Vagina (tissue), 2 donors: ENCODE measurements at regions not wholly inside any gene's neighbourhood (a gene's known extent, or its start where the extent isn't known, plus 50 kb on each side); places are given as distances from the start of the nearest gene placed in this dataset.

ENCODE experiments used
- DNase-seq, 2 donors: peaks; one replicate each; pipeline ENCODE4 v3.0.0-alpha.2; 2017; ENCODE audit errors: extremely low spot score in 2 of 2
- H3K27ac ChIP-seq: fragments of 200-600 bp; sonication (generic); one replicate; pipeline ENCODE4 v1.5.1; 2019
- H3K27me3 ChIP-seq: fragments of 200-600 bp; sonication (generic); one replicate; pipeline ENCODE4 v1.5.1; 2019
- H3K36me3 ChIP-seq, 2 donors: fragments of 200-600 bp; sonication (generic); one replicate each; pipeline ENCODE4 v1.5.1; 2017 to 2019
- H3K4me1 ChIP-seq: fragments of 200-600 bp; sonication (generic); one replicate; pipeline ENCODE4 v1.5.1; 2019
- H3K4me3 ChIP-seq, 2 donors: fragments of 200-600 bp; sonication (generic); 1 replicate in 1 of 2; 2 replicates in 1 of 2; pipeline ENCODE4 v1.5.1; 2016 to 2019
- H3K9me3 ChIP-seq: fragments of 200-600 bp; sonication (generic); one replicate; pipeline ENCODE4 v1.5.1; 2019
- POLR2A ChIP-seq, 2 donors: fragments of 450-650 bp; IDR thresholded peaks; one replicate each; pipeline ENCODE4 v1.6.1; 2017; ENCODE audit warnings: antibody characterized with exemption in 2 of 2, mild to moderate bottlenecking in 2 of 2, moderate library complexity in 2 of 2
- POLR2AphosphoS5 ChIP-seq, 2 donors: sonication (generic); formaldehyde crosslinking; IDR thresholded peaks; one replicate each; pipeline ENCODE4 v1.9.0; 2017; ENCODE audit warnings: antibody characterized with exemption in 2 of 2, mild to moderate bottlenecking in 2 of 2, low read depth in 1 of 2; ENCODE audit not compliant: insufficient read depth in 1 of 2
- intact Hi-C: fragments of 100-400 bp; cut with DNase I; formaldehyde crosslinking; loops from one replicate; pipeline ENCODE4 v1.15.1; 2023
- TF ChIP-seq, protein P1 (sequence below), 3 experiments: fragments of 450-650 bp in 2 of 3; fragments of 200-600 bp in 1 of 3; sonication (generic) in 1 of 3; IDR thresholded peaks; one replicate each; pipeline ENCODE4 v1.5.1; 2017 to 2019; ENCODE audit warnings: antibody characterized with exemption in 3 of 3, mild to moderate bottlenecking in 2 of 3, moderate library complexity in 2 of 3

DNA sequence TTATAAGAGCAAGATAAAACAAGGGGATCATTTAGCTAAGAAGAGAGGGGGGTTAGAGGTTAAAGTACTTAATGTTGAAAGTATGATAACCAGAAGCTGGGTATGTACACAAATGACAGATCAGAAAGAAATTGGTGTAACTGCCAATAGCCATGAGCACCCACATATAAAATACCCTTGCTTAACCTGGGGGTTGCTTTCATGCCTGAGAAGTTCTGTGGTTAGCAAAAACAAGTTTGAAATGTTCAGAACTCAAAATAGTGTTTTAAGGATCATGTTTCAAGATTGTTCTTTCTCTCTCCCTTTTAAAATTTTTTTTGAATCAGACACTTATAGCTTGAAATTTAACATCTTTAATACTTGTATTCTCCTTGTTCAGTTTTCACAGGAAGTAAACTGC, 321.4 kb upstream of the GBE1 start:
- no peaks in the 10 kb centered on the region for H3K36me3 ChIP-seq
- intact Hi-C loops = no loop called here
- no peak overlapping the region for H3K4me3 ChIP-seq
- no peak overlapping the region for H3K27ac ChIP-seq
- DNase-seq = no peak
- TF ChIP-seq, protein P1, sequence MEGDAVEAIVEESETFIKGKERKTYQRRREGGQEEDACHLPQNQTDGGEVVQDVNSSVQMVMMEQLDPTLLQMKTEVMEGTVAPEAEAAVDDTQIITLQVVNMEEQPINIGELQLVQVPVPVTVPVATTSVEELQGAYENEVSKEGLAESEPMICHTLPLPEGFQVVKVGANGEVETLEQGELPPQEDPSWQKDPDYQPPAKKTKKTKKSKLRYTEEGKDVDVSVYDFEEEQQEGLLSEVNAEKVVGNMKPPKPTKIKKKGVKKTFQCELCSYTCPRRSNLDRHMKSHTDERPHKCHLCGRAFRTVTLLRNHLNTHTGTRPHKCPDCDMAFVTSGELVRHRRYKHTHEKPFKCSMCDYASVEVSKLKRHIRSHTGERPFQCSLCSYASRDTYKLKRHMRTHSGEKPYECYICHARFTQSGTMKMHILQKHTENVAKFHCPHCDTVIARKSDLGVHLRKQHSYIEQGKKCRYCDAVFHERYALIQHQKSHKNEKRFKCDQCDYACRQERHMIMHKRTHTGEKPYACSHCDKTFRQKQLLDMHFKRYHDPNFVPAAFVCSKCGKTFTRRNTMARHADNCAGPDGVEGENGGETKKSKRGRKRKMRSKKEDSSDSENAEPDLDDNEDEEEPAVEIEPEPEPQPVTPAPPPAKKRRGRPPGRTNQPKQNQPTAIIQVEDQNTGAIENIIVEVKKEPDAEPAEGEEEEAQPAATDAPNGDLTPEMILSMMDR (IDR thresholded peaks at IDR 0.05) = no peak
- TF ChIP-seq POLR2A (IDR thresholded peaks at IDR 0.05) (no peak), POLR2AphosphoS5 (IDR thresholded peaks at IDR 0.05; ENCODE audit: insufficient read depth in 1 of 2, low read depth in 1 of 2) (no peak)
- no peaks in the 10 kb centered on the region for H3K9me3 ChIP-seq
- no peaks in the 10 kb centered on the region for H3K4me1 ChIP-seq
- no peaks in the 10 kb centered on the region for H3K27me3 ChIP-seq

DNA sequence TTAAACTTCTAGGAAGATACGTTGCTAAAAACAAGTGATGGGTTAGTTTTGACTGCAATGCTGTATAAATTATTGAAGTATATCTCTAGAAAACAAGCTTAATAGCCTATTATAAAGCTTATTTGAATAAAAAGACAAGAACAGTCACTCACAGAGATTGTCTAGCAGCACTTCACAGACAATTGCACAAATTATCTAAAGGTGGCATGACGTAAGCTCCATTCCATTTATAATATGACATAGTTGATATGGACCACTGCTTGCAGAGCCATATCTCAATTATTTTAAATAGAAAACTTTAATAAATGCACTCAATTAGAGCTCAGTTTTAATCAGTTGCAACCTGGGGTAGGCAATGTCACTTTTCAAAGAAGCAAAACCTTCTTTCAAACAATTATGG, 319.9 kb upstream of the GBE1 start:
- Histone ChIP-seq H3K4me3 (no peak overlapping the region), H3K27me3 (no peaks in the 10 kb centered on the region), H3K27ac (no peak overlapping the region), H3K36me3 (no peaks in the 10 kb centered on the region), H3K9me3 (no peaks in the 10 kb centered on the region), H3K4me1 (no peaks in the 10 kb centered on the region)
- no peak for DNase-seq
- TF ChIP-seq, protein P1 (IDR thresholded peaks at IDR 0.05) = no peak
- TF ChIP-seq POLR2A (IDR thresholded peaks at IDR 0.05) (no peak), POLR2AphosphoS5 (IDR thresholded peaks at IDR 0.05; ENCODE audit: insufficient read depth in 1 of 2, low read depth in 1 of 2) (no peak)
- intact Hi-C loops = no loop called here

DNA sequence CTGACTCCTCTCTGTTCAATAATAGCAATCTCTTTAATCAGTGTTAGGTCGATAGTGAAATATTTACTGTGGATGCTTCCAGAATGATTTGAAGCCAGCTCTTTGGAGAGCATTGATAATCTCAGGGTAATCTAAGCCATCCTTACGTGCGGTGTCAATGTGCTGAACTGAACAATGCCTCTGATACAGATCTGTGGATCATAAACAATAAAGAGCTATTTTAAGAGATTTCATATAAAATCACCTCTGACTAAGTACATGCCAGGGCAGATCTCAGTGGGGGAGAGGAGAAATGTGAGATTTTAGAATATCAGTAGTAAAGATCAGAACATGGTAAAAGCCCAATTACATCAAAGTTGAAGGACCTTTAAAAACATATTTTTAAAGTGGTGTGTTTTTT, 319.3 kb upstream of the GBE1 start:
- Histone ChIP-seq H3K27ac (no peak overlapping the region), H3K27me3 (no peaks in the 10 kb centered on the region), H3K9me3 (no peaks in the 10 kb centered on the region), H3K36me3 (no peaks in the 10 kb centered on the region), H3K4me1 (no peaks in the 10 kb centered on the region), H3K4me3 (no peak overlapping the region)
- TF ChIP-seq POLR2AphosphoS5 (IDR thresholded peaks at IDR 0.05; ENCODE audit: insufficient read depth in 1 of 2, low read depth in 1 of 2) (no peak), POLR2A (IDR thresholded peaks at IDR 0.05) (no peak)
- TF ChIP-seq, protein P1 (IDR thresholded peaks at IDR 0.05) = no peak
- DNase-seq = no peak
- intact Hi-C loops = no loop called here

DNA sequence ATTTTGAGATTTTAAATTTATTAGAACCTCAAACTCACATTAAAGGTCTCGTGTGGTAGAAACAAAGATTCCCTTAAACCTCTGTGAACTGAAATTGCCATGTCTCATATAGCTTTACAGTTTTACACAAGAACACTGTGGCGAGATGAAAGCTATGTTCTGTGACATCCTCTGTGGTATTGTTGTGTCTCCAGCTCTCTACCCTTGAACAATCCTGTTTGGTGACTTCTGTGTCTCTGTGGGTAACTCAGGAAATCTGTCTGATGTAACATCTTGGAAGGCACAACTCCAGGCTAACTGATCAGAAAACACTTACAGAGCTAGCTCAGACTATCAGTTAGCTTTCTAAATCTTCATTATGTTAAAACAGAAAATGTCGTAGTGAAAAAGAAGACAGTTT, 318.8 kb upstream of the GBE1 start:
- Histone ChIP-seq H3K27ac (no peak overlapping the region), H3K9me3 (no peaks in the 10 kb centered on the region), H3K4me3 (no peak overlapping the region), H3K27me3 (no peaks in the 10 kb centered on the region), H3K36me3 (no peaks in the 10 kb centered on the region), H3K4me1 (no peaks in the 10 kb centered on the region)
- TF ChIP-seq, protein P1 (IDR thresholded peaks at IDR 0.05) = no peak
- TF ChIP-seq POLR2A (IDR thresholded peaks at IDR 0.05) (no peak), POLR2AphosphoS5 (IDR thresholded peaks at IDR 0.05; ENCODE audit: insufficient read depth in 1 of 2, low read depth in 1 of 2) (no peak)
- intact Hi-C loops = no loop called here
- no peak for DNase-seq

DNA sequence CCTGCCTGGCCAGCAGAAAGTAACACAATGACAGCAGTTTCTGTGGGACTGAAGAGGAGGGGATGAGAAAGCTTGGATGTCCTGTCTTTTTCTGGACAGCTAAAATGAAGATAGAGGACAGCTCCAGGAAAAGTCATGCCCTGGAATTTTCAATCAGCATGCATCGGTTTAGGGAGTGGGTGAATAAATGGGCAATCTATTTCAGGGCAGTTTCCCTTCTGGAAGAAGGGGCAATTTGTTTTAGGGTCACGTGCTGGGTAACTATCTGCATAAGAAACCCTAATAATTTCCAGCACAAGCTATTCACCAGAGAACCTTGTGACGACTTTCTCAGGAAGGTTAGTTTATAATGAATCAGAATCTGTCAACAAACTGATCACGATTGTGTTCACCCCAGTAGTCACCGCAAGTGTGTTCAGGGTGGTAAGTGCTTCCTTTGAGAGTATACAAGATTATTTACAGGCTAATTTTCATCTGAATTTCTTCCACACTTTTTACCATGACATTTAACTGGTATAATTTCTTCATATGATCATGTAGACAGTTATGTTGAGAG, 318.0 kb upstream of the GBE1 start:
- Histone ChIP-seq H3K4me1 (no peaks in the 10 kb centered on the region), H3K9me3 (no peaks in the 10 kb centered on the region), H3K27me3 (no peaks in the 10 kb centered on the region), H3K27ac (no peak overlapping the region), H3K36me3 (no peaks in the 10 kb centered on the region), H3K4me3 (no peak overlapping the region)
- no peak for TF ChIP-seq POLR2AphosphoS5 (IDR thresholded peaks at IDR 0.05; ENCODE audit: insufficient read depth in 1 of 2, low read depth in 1 of 2)
- TF ChIP-seq POLR2A (IDR thresholded peaks at IDR 0.05) = no peak
- DNase-seq = no peak
- intact Hi-C loops = no loop called here
